GM19043 (cell line): ENCODE measurements at regions not wholly inside any gene's neighbourhood (a gene's known extent, or its start where the extent isn't known, plus 50 kb on each side); places are given as distances from the start of the nearest gene placed in this dataset.
"Not testable (repeated sequence)": the region's sequence is repeated elsewhere in the genome, so short reads cannot be mapped to it uniquely, and the experiment has no call there.

Experiments used
- ATAC-seq: cut with Tn5 transposase; IDR thresholded peaks from one replicate; pipeline ENCODE4 v1.9.1; 2021; ENCODE audit warnings: low read depth; ENCODE audit not compliant: unreplicated experiment

- no peak for ATAC-seq
Measured at GRCh38 chr2:228373191-228373590, 191.7 kb upstream of the SPHKAP start.

DNA sequence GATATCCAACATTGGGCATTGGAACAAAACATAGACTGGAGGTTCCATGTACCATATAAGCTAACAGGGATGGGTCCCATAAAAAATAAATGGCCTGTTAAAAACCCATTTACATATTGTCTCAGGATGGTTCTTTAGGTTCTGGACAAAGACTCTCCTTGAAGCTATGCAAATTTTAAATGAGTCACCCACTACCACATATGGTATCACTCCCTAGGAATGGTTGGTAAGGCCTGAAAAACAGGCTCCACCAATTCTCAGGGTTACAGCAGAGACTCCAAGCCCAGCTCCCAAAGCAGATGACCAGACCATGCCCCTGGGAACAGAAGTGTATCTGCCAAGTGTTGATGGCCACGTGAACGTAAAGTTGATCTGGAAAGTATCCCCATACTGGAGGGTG lies 190.7 kb upstream of the SPHKAP start:
- no peak for ATAC-seq

DNA sequence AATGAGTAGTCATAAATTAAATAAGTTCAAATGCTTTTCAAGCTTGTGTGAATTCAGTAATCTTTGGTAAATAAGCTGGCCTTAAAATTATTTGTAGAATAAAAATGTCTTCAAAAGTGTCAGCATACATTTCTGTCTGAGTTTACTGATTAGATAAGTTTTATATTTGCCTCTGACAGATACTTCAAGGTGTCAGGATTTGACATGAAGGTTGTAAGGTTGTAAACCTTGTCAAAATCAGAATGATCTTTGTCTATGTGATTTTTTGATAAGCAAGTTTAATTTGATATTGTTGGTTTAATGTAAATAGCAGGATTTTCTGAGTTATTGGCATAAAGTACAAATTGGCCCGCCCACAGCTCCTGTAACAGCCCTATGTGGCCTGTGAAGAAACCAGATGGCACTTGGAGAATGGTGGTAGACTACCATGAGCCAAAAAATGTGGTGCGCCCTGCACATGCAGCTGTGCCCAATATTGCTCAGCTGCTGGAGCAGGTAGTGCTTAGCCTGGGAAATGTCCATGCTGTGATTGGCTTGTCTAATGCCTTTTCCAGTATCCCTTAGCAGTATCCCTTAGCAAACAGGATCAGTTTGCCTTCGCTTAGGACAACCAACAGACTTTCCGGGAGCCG lies 188.0 kb upstream of the SPHKAP start:
- no peak for ATAC-seq

DNA sequence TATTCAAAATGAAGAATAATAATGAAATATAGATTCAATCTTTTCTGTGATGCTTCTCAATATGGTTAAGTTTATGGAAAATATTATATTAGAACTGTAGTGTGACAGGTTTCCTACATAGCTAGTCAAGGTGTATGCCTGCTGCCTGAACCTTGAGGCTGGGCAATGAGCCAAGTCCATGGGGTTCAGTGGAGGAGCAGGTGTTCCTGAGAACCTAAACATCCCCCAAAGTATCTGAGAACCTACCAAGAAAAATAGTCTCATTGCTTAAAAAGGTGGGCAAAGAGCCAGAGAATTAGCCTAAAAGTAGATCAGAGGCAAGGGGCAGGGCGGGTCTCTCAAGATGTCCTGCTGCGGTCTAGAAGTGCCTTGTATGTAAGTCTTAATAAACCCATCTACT lies 185.9 kb upstream of the SPHKAP start:
- ATAC-seq, result no peak

DNA sequence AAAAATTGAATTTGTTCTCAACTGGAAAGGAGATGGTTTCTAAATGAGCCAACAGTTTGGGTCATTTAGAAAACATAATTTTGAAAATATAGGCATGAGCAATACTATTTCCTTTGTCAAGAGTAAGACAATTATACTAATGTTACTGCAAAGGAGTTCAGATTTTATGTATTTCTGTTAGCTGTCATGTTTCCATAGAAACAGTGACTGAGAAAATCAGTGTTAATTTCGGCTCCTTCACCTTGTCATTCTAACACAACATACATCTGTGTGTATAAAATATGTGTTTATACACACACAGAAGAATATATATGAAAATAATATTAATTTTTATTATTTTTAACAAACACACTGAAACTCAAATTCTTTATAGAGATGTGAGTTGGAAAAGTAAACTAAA lies 178.0 kb upstream of the SPHKAP start:
- no peak for ATAC-seq

- ATAC-seq, result no peak
Measured at GRCh38 chr2:228355897-228356296, 174.4 kb upstream of the SPHKAP start.

DNA sequence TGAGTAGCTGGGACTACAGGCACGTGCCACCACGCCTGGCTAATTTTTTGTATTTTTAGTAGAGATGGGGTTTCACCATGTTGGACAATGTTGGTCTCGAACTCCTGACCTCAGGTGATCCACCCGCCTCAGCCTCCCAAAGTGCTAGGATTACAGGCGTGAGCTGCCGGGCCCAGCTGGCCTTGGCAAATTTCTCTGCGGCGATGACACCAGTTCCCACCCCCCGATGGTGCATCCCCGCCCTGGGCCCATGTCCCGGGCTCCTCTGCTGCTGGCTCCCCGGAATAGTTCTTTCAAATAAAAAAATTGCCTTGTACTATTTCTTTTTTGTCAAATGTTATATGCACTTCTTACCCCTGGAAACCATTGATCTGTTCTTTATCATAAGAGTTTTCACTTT lies 171.5 kb upstream of the SPHKAP start:
- not testable (repeated sequence) for ATAC-seq

DNA sequence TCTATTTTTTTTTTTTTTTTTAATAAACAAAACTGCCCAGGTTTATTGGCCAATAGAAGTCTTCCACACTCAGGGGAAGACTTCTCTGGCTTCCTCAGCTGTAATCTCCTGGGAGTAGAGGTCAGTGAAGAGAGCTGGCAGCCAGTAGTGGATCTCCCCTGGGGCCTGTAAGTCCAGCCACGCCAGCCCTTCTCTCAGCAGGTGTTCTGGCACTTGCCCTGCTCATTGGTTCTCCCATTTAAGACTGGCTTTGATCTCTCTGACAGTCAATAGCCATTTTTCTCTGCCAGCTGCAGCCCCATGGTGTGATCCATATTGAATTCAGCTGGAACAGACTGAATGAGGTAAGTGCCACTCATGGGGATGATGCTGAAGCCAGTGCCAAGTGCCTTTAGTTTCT lies 170.6 kb upstream of the SPHKAP start:
- no peak for ATAC-seq

- ATAC-seq, result no peak
Measured at GRCh38 chr2:228348516-228349064, 167.1 kb upstream of the SPHKAP start.

GRCh38 chr2:228344531-228344930 lies 163.0 kb upstream of the SPHKAP start:
- no peak for ATAC-seq

DNA sequence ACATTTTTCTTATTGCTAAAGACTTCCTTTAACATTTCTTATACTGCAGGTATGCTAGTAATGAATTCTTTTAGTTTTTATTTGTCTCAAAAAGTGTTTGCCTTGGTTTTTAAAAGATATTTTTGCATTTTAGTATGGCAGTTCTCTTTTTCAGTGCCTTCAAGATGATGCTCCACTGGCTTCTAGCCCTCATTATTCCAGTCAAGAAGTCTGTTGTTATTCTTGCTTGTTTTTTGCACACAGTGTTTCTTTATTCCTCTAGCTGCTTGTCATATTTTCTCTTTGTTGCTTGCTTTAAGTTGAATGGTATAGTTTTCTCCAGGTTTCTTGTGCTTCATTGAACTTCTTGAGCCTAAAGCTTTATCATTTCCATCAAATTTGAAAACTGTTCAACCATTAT lies 158.0 kb upstream of the SPHKAP start:
- no peak for ATAC-seq

DNA sequence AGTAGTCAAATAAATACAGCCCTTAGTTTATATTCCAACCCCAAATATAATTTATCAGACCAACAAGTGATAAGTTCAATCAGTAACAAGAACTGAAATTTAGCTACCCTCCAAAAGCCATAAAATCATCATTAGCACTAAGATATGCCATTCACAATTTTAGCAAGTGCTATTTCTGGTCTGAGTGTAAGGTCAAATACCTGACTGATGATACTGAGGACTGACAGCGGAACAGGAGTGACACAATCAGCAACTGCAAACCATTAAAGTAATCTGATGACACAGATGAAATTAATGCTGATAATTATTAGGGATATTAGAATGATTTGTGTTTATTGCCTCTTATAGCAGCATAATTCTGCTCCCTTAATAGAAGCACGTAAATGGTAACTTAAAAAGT lies 152.7 kb upstream of the SPHKAP start:
- ATAC-seq, result no peak

GRCh38 chr2:228329282-228329681 lies 147.8 kb upstream of the SPHKAP start:
- no peak for ATAC-seq

- no peak for ATAC-seq
Measured at GRCh38 chr2:228321015-228321414, 139.5 kb upstream of the SPHKAP start.

GRCh38 chr2:228318218-228318617 lies 136.7 kb upstream of the SPHKAP start:
- no peak for ATAC-seq

GRCh38 chr2:228312172-228312571 lies 130.7 kb upstream of the SPHKAP start:
- ATAC-seq, result no peak

GRCh38 chr2:228303960-228304359 lies 122.5 kb upstream of the SPHKAP start:
- no peak for ATAC-seq

DNA sequence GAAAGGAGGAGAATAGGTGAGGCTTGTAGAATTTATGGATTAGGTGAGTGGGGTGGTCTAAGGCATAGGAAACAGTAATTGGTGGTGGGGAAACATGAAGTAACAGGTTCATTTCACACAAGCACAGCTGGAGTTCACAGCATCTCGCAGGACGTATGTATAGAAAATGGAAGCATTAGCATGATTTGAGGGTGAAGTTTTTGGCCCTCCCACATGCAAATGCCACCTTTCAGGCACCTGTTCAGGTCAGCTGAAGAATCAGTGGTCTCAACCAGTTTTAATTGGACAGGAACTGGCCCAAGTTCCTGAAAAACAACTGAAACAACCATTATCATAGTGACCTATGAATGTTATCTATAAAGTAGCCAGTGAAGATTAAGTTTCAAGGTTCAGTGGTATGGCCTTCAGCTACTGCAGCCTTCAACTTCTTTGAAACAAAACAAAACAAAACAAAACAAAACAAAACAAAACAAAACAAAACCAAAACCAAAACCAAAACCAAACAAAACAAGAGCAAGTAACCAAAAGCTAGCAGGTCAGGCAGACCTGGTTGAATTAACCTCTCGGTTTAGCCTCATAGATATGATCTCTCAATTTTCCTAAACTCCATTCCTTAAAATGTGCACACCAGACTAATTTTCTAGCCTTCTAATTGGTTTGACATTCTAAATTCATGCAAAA lies 102.1 kb upstream of the SPHKAP start:
- ATAC-seq, result no peak

GRCh38 chr2:228282376-228282775 lies 100.9 kb upstream of the SPHKAP start:
- ATAC-seq, result no peak

DNA sequence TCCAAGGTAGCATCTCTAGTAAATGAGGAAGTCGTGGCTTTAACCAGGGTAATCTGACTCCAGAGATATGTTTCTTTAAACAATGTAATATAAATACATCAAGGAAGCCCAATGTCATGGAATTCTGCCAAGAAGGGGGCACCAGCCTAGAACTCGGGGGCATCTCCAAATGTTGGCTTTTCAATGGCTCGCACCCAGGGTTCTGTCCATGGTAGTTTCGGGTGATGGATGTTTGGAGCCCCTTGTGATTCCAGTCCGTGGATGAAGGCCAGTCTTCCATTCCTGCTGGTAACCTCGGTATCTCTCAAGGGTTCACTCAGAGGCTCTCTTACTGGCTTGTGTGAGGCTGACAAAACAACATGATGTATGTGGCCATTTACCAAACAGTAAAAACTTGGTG lies 91.7 kb upstream of the SPHKAP start:
- ATAC-seq, result no peak

DNA sequence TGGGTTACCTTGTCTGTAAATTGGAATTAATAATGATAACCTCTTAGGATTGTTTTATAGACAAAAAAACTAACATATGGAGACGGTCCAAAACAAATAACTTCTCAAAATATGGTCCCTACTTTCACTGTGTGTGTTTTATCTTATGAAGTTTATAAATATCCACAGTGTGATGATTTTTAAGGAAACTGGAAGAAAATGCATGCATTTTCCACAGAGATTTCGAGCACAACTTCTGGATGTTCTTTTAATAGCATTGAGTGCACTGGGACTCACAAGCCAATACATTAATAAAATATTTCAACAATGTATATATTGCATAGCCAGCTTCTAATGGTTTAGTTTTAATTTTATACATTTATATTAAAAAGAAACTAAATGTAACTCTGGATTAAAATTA lies 87.9 kb upstream of the SPHKAP start:
- no peak for ATAC-seq

DNA sequence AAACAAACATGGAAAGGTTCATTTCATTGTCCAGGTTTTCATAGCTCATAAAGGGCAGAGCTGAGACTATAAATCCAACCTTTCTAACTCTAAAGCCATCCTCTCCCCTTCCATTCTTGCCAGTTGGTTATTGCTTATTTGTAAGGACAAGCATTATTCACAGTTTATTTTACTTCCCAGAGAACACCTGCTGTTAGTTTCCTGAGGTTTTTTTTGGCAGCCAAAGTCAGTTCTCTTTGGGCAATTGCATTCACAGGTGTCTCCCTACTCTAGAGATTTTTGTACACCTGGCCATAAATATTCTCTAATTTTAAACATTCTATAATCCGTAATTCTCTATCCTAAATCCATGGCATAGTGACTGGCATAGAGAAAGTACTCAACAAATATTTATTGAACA lies 87.3 kb upstream of the SPHKAP start:
- ATAC-seq, result no peak
